H1 (cell line): ENCODE measurements at regions not wholly inside any gene's neighbourhood (a gene's known extent, or its start where the extent isn't known, plus 50 kb on each side); places are given as distances from the start of the nearest gene placed in this dataset.

Source experiments
- CTCF ChIA-PET: fragments of 300-600 bp; sonication (Branson Sonifier 250); formaldehyde crosslinking; loops from one replicate; lab custom pipeline; 2021; ENCODE audit not compliant: partially characterized antibody; lab: Charles Lee
- POLR2A ChIA-PET: fragments of 300-600 bp; sonication (Branson Sonifier 250); formaldehyde crosslinking; loops from one replicate; lab custom pipeline; 2021; ENCODE audit warnings: inconsistent platforms; ENCODE audit not compliant: partially characterized antibody; lab: Charles Lee
- DNase-seq, 2 experiments: peaks; one replicate each; pipeline versions ENCODE4 v3.0.0 to v3.0.0-alpha.2; 2010 to 2022; ENCODE audit warnings: low spot score in 2 of 2, low read depth in 1 of 2, mixed read lengths in 1 of 2
- FAIRE-seq: peaks from 2 replicates; lab custom pipeline; 2011; peaks lifted over from hg19 to GRCh38; lab: Jason Lieb, UNC
- H2AFZ ChIP-seq: 2 replicates; pipeline ENCODE4 v1.8.1; 2012; ENCODE audit warnings: low read length, inconsistent platforms
- H2AK5ac ChIP-seq: 2 replicates; pipeline ENCODE4 v1.6.1; 2013; ENCODE audit warnings: low read depth, low read length
- H2BK120ac ChIP-seq: replicated peaks from 2 replicates; pipeline ENCODE3; 2013; ENCODE audit warnings: low read depth, low read length, inconsistent platforms
- H2BK12ac ChIP-seq: 2 replicates; pipeline ENCODE4 v1.6.1; 2013; ENCODE audit warnings: low read depth, low read length
- H2BK15ac ChIP-seq: 2 replicates; pipeline ENCODE4 v1.6.1; 2013; ENCODE audit warnings: low read length
- H2BK20ac ChIP-seq: 2 replicates; pipeline ENCODE4 v1.6.1; 2013; ENCODE audit warnings: low read length
- H2BK5ac ChIP-seq: 2 replicates; pipeline ENCODE4 v1.6.1; 2013; ENCODE audit warnings: low read depth, low read length
- H3K14ac ChIP-seq: 2 replicates; pipeline ENCODE4 v1.6.1; 2013; ENCODE audit warnings: inconsistent platforms; ENCODE audit not compliant: insufficient read length
- H3K18ac ChIP-seq: 2 replicates; pipeline ENCODE4 v1.6.1; 2013; ENCODE audit warnings: low read length; ENCODE audit errors: extremely low read depth
- H3K23ac ChIP-seq: 2 replicates; pipeline ENCODE4 v1.6.1; 2013; ENCODE audit warnings: inconsistent platforms; ENCODE audit not compliant: insufficient read length
- H3K23me2 ChIP-seq: 2 replicates; pipeline ENCODE4 v1.6.1; 2013; ENCODE audit warnings: low read depth, low read length
- H3K27ac ChIP-seq: 2 replicates; pipeline ENCODE4 v1.6.1; 2011; ENCODE audit warnings: low read depth, low read length, inconsistent platforms
- H3K27me3 ChIP-seq, 4 experiments: replicated peaks in 1 of 4; 1 replicate in 1 of 4; 2 replicates in 3 of 4; pipeline versions ENCODE4 v1.6.1 to v1.8.1; 2011 to 2013; ENCODE audit warnings: low read length in 3 of 4, mild to moderate bottlenecking in 3 of 4, inconsistent platforms in 2 of 4, mixed read lengths in 2 of 4, moderate library complexity in 1 of 4; ENCODE audit not compliant: control insufficient read depth in 3 of 4, insufficient read depth in 3 of 4; ENCODE audit errors: extremely low read depth in 1 of 4
- H3K36me3 ChIP-seq, 4 experiments: 2 replicates each; pipeline versions ENCODE4 v1.6.1 to v1.8.1; 2011 to 2013; ENCODE audit warnings: mild to moderate bottlenecking in 4 of 4, low read length in 3 of 4, moderate library complexity in 2 of 4, control low read depth in 1 of 4, inconsistent platforms in 1 of 4; ENCODE audit not compliant: insufficient read depth in 4 of 4, control insufficient read depth in 2 of 4
- H3K4ac ChIP-seq: replicated peaks from 2 replicates; pipeline ENCODE3; 2013; ENCODE audit warnings: low read length, low read depth, mixed read lengths, inconsistent platforms; ENCODE audit not compliant: insufficient read length
- H3K4me1 ChIP-seq, 4 experiments: replicated peaks in 1 of 4; 1 replicate in 1 of 4; 2 replicates in 3 of 4; pipeline versions ENCODE4 v1.6.1 to v1.8.1; 2011 to 2013; ENCODE audit warnings: low read length in 3 of 4, inconsistent platforms in 2 of 4, mixed read lengths in 1 of 4; ENCODE audit not compliant: insufficient read depth in 4 of 4, control insufficient read depth in 3 of 4
- H3K4me2 ChIP-seq, 2 experiments: 2 replicates each; pipeline versions ENCODE4 v1.6.1 to v1.8.1; 2011 to 2013; ENCODE audit warnings: low read depth in 2 of 2, low read length in 2 of 2, control low read depth in 1 of 2, inconsistent platforms in 1 of 2, mild to moderate bottlenecking in 1 of 2; ENCODE audit not compliant: insufficient read depth in 1 of 2
- H3K4me3 ChIP-seq, 4 experiments: fragments of 200-600, 300-600 bp in 1 of 4; sonication (generic), shearing (Covaris generic), sonication (Bioruptor Twin) in 1 of 4; 2 replicates each; pipeline versions ENCODE4 v1.5.1 to v1.8.1; 2011 to 2016; ENCODE audit warnings: low read length in 4 of 4, low read depth in 3 of 4, control low read depth in 2 of 4, inconsistent platforms in 2 of 4, mild to moderate bottlenecking in 2 of 4, mixed read lengths in 1 of 4, moderate library complexity in 1 of 4; ENCODE audit not compliant: insufficient read depth in 2 of 4; ENCODE audit errors: extremely low read depth in 1 of 4
- H3K56ac ChIP-seq: replicated peaks from 2 replicates; pipeline ENCODE3; 2013; ENCODE audit warnings: low read depth, mild to moderate bottlenecking, mixed read lengths, low read length, inconsistent platforms; ENCODE audit not compliant: insufficient read length
- H3K79me1 ChIP-seq: 2 replicates; pipeline ENCODE4 v1.6.1; 2013; ENCODE audit warnings: low read depth, low read length, control low read depth
- H3K79me2 ChIP-seq, 2 experiments: 2 replicates each; pipeline versions ENCODE4 v1.6.1 to v1.8.1; 2012 to 2013; ENCODE audit warnings: low read length in 2 of 2, mild to moderate bottlenecking in 2 of 2, inconsistent platforms in 1 of 2; ENCODE audit not compliant: insufficient read depth in 2 of 2, control insufficient read depth in 1 of 2
- H3K9ac ChIP-seq, 4 experiments: replicated peaks in 1 of 4; 1 replicate in 1 of 4; 2 replicates in 3 of 4; pipeline versions ENCODE4 v1.6.1 to v1.8.1; 2011 to 2013; ENCODE audit warnings: low read depth in 3 of 4, low read length in 3 of 4, control low read depth in 2 of 4, mild to moderate bottlenecking in 2 of 4, moderate library complexity in 2 of 4, inconsistent platforms in 1 of 4; ENCODE audit errors: extremely low read depth in 1 of 4
- H3K9me3 ChIP-seq, 2 experiments: 2 replicates each; pipeline versions ENCODE4 v1.6.1 to v1.8.1; 2012 to 2013; ENCODE audit warnings: mild to moderate bottlenecking in 2 of 2, moderate library complexity in 2 of 2, control low read depth in 1 of 2, inconsistent platforms in 1 of 2, low read depth in 1 of 2, low read length in 1 of 2, mixed read lengths in 1 of 2; ENCODE audit not compliant: insufficient read depth in 2 of 2
- H4K20me1 ChIP-seq, 2 experiments: replicated peaks in 1 of 2; 2 replicates each; pipeline versions ENCODE3 to v1.8.1; 2011 to 2013; ENCODE audit warnings: inconsistent platforms in 2 of 2, low read length in 2 of 2, mild to moderate bottlenecking in 1 of 2; ENCODE audit not compliant: insufficient read depth in 2 of 2, control insufficient read depth in 1 of 2
- H4K5ac ChIP-seq: 2 replicates; pipeline ENCODE4 v1.6.1; 2013; ENCODE audit warnings: low read length, low read depth, mixed read lengths, inconsistent platforms; ENCODE audit not compliant: insufficient read length
- H4K8ac ChIP-seq: 2 replicates; pipeline ENCODE4 v1.8.0; 2013; ENCODE audit warnings: mild to moderate bottlenecking, moderate library complexity, low read length, inconsistent platforms; ENCODE audit not compliant: insufficient read depth; ENCODE audit errors: extremely low read depth
- H4K91ac ChIP-seq: replicated peaks from 2 replicates; pipeline ENCODE3; 2013; ENCODE audit warnings: low read length, mixed read lengths, inconsistent platforms; ENCODE audit not compliant: insufficient read length
- CBX8 ChIP-seq: fragments of 300-800, 300-1000 bp; sonication (generic); IDR thresholded peaks from 2 replicates; pipeline ENCODE4 v1.7.1; 2016; ENCODE audit warnings: low read depth, low read length, borderline replicate concordance
- NANOG ChIP-seq: IDR thresholded peaks from 2 replicates; pipeline ENCODE4 v1.6.1; 2011; ENCODE audit warnings: low read length, low read depth, mild to moderate bottlenecking, inconsistent platforms; ENCODE audit not compliant: insufficient read depth, poor library complexity, severe bottlenecking
- POLR2AphosphoS5 ChIP-seq: IDR thresholded peaks from 2 replicates; pipeline ENCODE4 v1.6.1; 2011; ENCODE audit warnings: low read depth, low read length
- SRF ChIP-seq: IDR thresholded peaks from 2 replicates; pipeline ENCODE4 v1.6.1; 2011; ENCODE audit warnings: mild to moderate bottlenecking, low read depth, low read length, moderate library complexity
- TCF12 ChIP-seq: IDR thresholded peaks from 2 replicates; pipeline ENCODE4 v1.6.1; 2011; ENCODE audit warnings: low read depth, mild to moderate bottlenecking, low read length

GRCh38 chr2:145055651-145056050 lies 535.7 kb upstream of the ZEB2 start:
- Histone ChIP-seq H2BK5ac (no peak overlapping the region), H2BK20ac (no peak overlapping the region), H3K27ac (no peak overlapping the region), H3K27me3 (no peaks in the 10 kb centered on the region), H3K4me3 (no peak overlapping the region), H4K20me1 (no peaks in the 10 kb centered on the region), H4K5ac (no peak overlapping the region), H2AFZ (no peak overlapping the region), H4K8ac (no peak overlapping the region), H2BK15ac (no peak overlapping the region), H3K4ac (no peak overlapping the region), H2BK120ac (no peak overlapping the region), H3K79me2 (no peaks in the 10 kb centered on the region), H3K4me2 (no peak overlapping the region), H4K91ac (no peak overlapping the region), H3K4me1 (0 out of 7 replicates have a peak, but pooled peaks cover 0 to 4% (median 0%) of the 10 kb centered on the region in 4 experiments), H3K23me2 (no peaks in the 10 kb centered on the region), H3K9ac (no peak overlapping the region), H3K9me3 (no peaks in the 10 kb centered on the region), H2AK5ac (no peak overlapping the region), H3K36me3 (no peaks in the 10 kb centered on the region), H2BK12ac (no peak overlapping the region), H3K56ac (no peak overlapping the region), H3K18ac (no peak overlapping the region), H3K23ac (no peak overlapping the region), H3K79me1 (no peaks in the 10 kb centered on the region), H3K14ac (no peak overlapping the region)
- ChIA-PET CTCF (interaction anchor here (0.6 kb wide), 1 partner anchor 14 kb away, joined by 3 read pairs; no protein-coding TSS in a partner anchor), POLR2A (no interaction called here)
- FAIRE-seq (no peak), DNase-seq (no peak)
- TF ChIP-seq POLR2AphosphoS5 (no peak), NANOG (no peak), CBX8 (no peak), SRF (no peak), TCF12 (no peak)
